ENCODE measurements at regions not wholly inside any gene's neighbourhood (a gene's known extent, or its start where the extent isn't known, plus 50 kb on each side); places are given as distances from the start of the nearest gene placed in this dataset.

DNA sequence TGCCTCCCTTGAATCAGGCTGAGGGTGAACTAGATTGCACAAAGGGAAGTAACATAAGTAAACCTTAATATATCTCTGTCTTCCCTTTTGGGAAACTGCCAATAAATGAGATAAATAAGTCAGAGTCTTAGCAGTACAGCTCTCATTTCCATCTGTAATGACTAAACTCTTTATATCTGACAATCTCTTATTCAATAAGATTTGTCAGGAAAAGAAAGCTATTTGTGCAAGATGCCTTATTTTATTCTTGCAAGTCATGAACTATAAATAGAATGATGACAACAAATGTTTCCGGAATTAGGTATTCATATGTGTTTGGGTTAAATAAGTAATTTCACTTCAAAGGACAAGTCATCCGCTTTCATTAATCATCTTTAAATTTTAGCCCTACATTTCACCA lies 229.2 kb downstream of the PTGER3 start:
- TF ChIP-seq, protein P1, sequence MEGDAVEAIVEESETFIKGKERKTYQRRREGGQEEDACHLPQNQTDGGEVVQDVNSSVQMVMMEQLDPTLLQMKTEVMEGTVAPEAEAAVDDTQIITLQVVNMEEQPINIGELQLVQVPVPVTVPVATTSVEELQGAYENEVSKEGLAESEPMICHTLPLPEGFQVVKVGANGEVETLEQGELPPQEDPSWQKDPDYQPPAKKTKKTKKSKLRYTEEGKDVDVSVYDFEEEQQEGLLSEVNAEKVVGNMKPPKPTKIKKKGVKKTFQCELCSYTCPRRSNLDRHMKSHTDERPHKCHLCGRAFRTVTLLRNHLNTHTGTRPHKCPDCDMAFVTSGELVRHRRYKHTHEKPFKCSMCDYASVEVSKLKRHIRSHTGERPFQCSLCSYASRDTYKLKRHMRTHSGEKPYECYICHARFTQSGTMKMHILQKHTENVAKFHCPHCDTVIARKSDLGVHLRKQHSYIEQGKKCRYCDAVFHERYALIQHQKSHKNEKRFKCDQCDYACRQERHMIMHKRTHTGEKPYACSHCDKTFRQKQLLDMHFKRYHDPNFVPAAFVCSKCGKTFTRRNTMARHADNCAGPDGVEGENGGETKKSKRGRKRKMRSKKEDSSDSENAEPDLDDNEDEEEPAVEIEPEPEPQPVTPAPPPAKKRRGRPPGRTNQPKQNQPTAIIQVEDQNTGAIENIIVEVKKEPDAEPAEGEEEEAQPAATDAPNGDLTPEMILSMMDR (conservative IDR thresholded peaks at IDR 0.05), result no peak
- TF ChIP-seq EZH2 (IDR thresholded peaks at IDR 0.05; ENCODE audit: low read depth), result no peak

Measured in PC-9 (cell line).